Smooth muscle cell (in vitro differentiated cells): ENCODE measurements at regions not wholly inside any gene's neighbourhood (a gene's known extent, or its start where the extent isn't known, plus 50 kb on each side); places are given as distances from the start of the nearest gene placed in this dataset.

Source experiments
- DNase-seq: peaks from one replicate; lab custom pipeline; 2025; ENCODE audit not compliant: unreplicated experiment; lab: John Stamatoyannopoulos, UW
- H2AFZ ChIP-seq: fragments of 200-600 bp; sonication (generic); 2 replicates; pipeline ENCODE4 v1.6.0; 2016; ENCODE audit warnings: antibody characterized with exemption, low read depth, mild to moderate bottlenecking
- H3F3A ChIP-seq: fragments of 200-600 bp; sonication (generic); 2 replicates; pipeline ENCODE4 v1.6.0; 2017; ENCODE audit warnings: antibody characterized with exemption, low read depth
- H3K27ac ChIP-seq: fragments of 200-600 bp; sonication (generic); 2 replicates; pipeline ENCODE4 v1.5.1; 2016; ENCODE audit warnings: low read depth, mild to moderate bottlenecking
- H3K27me3 ChIP-seq: fragments of 200-600 bp; sonication (generic); 2 replicates; pipeline ENCODE4 v1.6.1; 2016; ENCODE audit warnings: low read depth, mild to moderate bottlenecking
- H3K36me3 ChIP-seq: fragments of 200-600 bp; sonication (generic); 2 replicates; pipeline ENCODE4 v1.5.1; 2016; ENCODE audit warnings: low read depth
- H3K4me1 ChIP-seq: fragments of 200-600 bp; sonication (generic); 2 replicates; pipeline ENCODE4 v1.5.1; 2016; ENCODE audit warnings: low read depth
- H3K4me2 ChIP-seq: fragments of 200-600 bp; sonication (generic); 2 replicates; pipeline ENCODE4 v1.6.0; 2016; ENCODE audit warnings: mild to moderate bottlenecking
- H3K4me3 ChIP-seq: fragments of 200-600 bp; sonication (generic); 2 replicates; pipeline ENCODE4 v1.5.1; 2016; ENCODE audit warnings: mild to moderate bottlenecking
- H3K79me2 ChIP-seq: fragments of 200-600 bp; sonication (generic); 2 replicates; pipeline ENCODE4 v1.6.0; 2016; ENCODE audit warnings: low read depth, mild to moderate bottlenecking
- H3K9ac ChIP-seq: fragments of 200-600 bp; sonication (generic); 2 replicates; pipeline ENCODE4 v1.6.0; 2016; ENCODE audit warnings: low read depth
- H3K9me3 ChIP-seq: fragments of 200-600 bp; sonication (generic); replicated peaks from 2 replicates; pipeline ENCODE4 v1.5.1; 2016; ENCODE audit warnings: low read depth
- H4K20me1 ChIP-seq: fragments of 200-600 bp; sonication (generic); 2 replicates; pipeline ENCODE4 v1.6.0; 2016; ENCODE audit warnings: low read depth
- CTCF ChIP-seq: fragments of 200-600 bp; sonication (generic); IDR thresholded peaks from 2 replicates; pipeline ENCODE4 v1.5.1; 2017; ENCODE audit warnings: borderline replicate concordance, mild to moderate bottlenecking, antibody characterized with exemption; ENCODE audit not compliant: insufficient read depth, poor library complexity, severe bottlenecking
- WGBS: methylation state at CpG from one replicate; pipeline ENCODE4 v1.1.7; 2016; ENCODE audit warnings: low lambda C conversion rate; 5-methylcytosine and 5-hydroxymethylcytosine counted together

- H3K79me2 ChIP-seq, result no peaks in the 10 kb centered on the region
- WGBS, result 77% methylated on average over 4 of the region's 4 CpGs
Observed at GRCh38 chr10:63727636-63728035, 206.4 kb downstream of the REEP3 start.

DNA sequence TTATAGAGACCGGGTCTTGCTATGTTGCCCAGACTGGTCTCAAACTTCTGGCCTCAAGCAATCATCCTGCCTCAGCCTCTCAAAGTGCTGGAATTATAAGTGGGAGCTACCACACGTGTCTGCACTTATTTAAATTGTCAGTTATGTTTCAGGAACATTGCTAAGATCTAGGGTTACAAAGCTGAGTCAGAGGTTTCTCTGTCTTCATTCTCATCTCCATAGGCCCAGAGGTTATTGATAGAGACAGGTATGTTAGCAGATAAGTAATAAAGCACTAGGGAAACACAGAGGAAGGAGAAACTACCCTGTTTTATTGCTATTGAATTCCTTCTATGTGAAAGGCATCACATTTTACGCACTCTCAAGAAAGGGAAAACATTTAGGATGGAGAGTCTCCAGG, 214.1 kb downstream of the REEP3 start:
- Histone ChIP-seq H4K20me1 (no peaks in the 10 kb centered on the region), H3K36me3 (no peaks in the 10 kb centered on the region), H3K9ac (no peak overlapping the region), H3F3A (no peaks in the 10 kb centered on the region), H3K9me3 (no peaks in the 10 kb centered on the region), H2AFZ (no peak overlapping the region), H3K4me1 (no peaks in the 10 kb centered on the region), H3K79me2 (no peaks in the 10 kb centered on the region), H3K4me3 (no peak overlapping the region), H3K27me3 (no peaks in the 10 kb centered on the region), H3K4me2 (no peak overlapping the region), H3K27ac (no peak overlapping the region)
- no peak for DNase-seq
- WGBS, result 87% methylated on average over 3 of the region's 3 CpGs
- TF ChIP-seq CTCF, result no peak

More at GRCh38 chr10:63727636-63728035, 206.4 kb downstream of the REEP3 start:
- TF ChIP-seq CTCF, result no peak
- Histone ChIP-seq H3K36me3 (no peaks in the 10 kb centered on the region), H3K4me1 (no peaks in the 10 kb centered on the region), H3K27ac (no peak overlapping the region), H3K9me3 (no peaks in the 10 kb centered on the region), H2AFZ (no peak overlapping the region), H3K9ac (no peak overlapping the region), H4K20me1 (no peaks in the 10 kb centered on the region), H3K27me3 (no peaks in the 10 kb centered on the region), H3K4me2 (no peak overlapping the region), H3K4me3 (no peak overlapping the region), H3F3A (no peaks in the 10 kb centered on the region)
- DNase-seq, result no peak

DNA sequence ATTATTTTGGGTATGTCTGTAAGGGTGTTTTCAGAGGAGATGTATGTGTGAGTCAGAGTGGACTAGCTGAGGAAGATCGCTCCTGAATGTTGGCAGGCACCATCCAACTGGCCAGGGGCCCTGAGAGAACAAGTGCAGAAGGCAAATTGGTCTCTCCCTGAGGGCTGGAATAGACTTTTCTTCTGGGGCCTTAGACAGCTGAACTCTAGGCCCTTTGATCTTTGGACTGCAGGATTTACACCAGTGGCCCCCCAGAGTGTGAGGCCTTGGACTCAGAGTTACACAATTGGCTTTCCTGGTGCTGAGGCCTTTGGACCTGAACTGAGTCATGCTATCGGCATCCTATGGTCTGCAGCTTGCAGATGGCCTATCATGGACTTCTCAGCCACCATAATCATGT, 217.2 kb downstream of the REEP3 start:
- no peak for DNase-seq
- no peak overlapping the region for H2AFZ ChIP-seq

More for the DNA sequence above, 217.2 kb downstream of the REEP3 start:
- no peaks in the 10 kb centered on the region for H3K27me3 ChIP-seq
- no peaks in the 10 kb centered on the region for H4K20me1 ChIP-seq
- H3K9ac ChIP-seq, result no peak overlapping the region
- H3K27ac ChIP-seq, result no peak overlapping the region
- no peak overlapping the region for H3K4me2 ChIP-seq
- H3F3A ChIP-seq, result no peaks in the 10 kb centered on the region
- H3K4me1 ChIP-seq, result no peaks in the 10 kb centered on the region
- H3K9me3 ChIP-seq, result no peaks in the 10 kb centered on the region
- TF ChIP-seq CTCF, result no peak
- no peak overlapping the region for H3K4me3 ChIP-seq
- no peaks in the 10 kb centered on the region for H3K36me3 ChIP-seq
- no peaks in the 10 kb centered on the region for H3K79me2 ChIP-seq
- 60% methylated on average over 2 of the region's 2 CpGs for WGBS
